Liver (tissue), 8 donors: ENCODE measurements at regions not wholly inside any gene's neighbourhood (a gene's known extent, or its start where the extent isn't known, plus 50 kb on each side); places are given as distances from the start of the nearest gene placed in this dataset.

Experiments used
- DNase-seq: peaks from one replicate; pipeline ENCODE4 v3.0.0-alpha.2; 2017; ENCODE audit warnings: low spot score
- H3K27ac ChIP-seq, 2 donors: one replicate each; pipeline ENCODE4 v1.7.0; 2013; ENCODE audit warnings: inconsistent platforms in 2 of 2, low read length in 2 of 2, control low read depth in 1 of 2, low read depth in 1 of 2, mild to moderate bottlenecking in 1 of 2
- H3K27me3 ChIP-seq, 4 donors: one replicate each; pipeline versions ENCODE4 v1.6.1 to v1.7.0; 2013; ENCODE audit warnings: low read length in 3 of 4, inconsistent platforms in 1 of 4, mild to moderate bottlenecking in 1 of 4, moderate library complexity in 1 of 4; ENCODE audit not compliant: control insufficient read depth in 4 of 4, insufficient read depth in 4 of 4
- H3K36me3 ChIP-seq, 4 donors: one replicate each; pipeline versions ENCODE4 v1.6.1 to v1.7.0; 2013; ENCODE audit warnings: low read length in 3 of 4, mild to moderate bottlenecking in 3 of 4, low read depth in 1 of 4, moderate library complexity in 1 of 4; ENCODE audit not compliant: control insufficient read depth in 4 of 4, insufficient read depth in 3 of 4
- H3K4me1 ChIP-seq, 4 donors: one replicate each; pipeline versions ENCODE4 v1.6.1 to v1.7.0; 2013; ENCODE audit warnings: low read length in 3 of 4, mild to moderate bottlenecking in 3 of 4, moderate library complexity in 1 of 4; ENCODE audit not compliant: control insufficient read depth in 4 of 4, insufficient read depth in 4 of 4
- H3K4me3 ChIP-seq, 3 donors: one replicate each; pipeline versions ENCODE4 v1.6.1 to v1.7.0; 2013; ENCODE audit warnings: low read length in 3 of 3, control low read depth in 1 of 3, low read depth in 1 of 3, mild to moderate bottlenecking in 1 of 3
- H3K9ac ChIP-seq, 2 donors: one replicate each; pipeline ENCODE4 v1.7.0; 2013; ENCODE audit warnings: low read length in 2 of 2, mild to moderate bottlenecking in 2 of 2, moderate library complexity in 2 of 2, control low read depth in 1 of 2, low read depth in 1 of 2
- H3K9me3 ChIP-seq, 4 donors: one replicate each; pipeline versions ENCODE4 v1.6.1 to v1.7.0; 2013; ENCODE audit warnings: low read length in 3 of 4; ENCODE audit not compliant: control insufficient read depth in 4 of 4
- EGR1 ChIP-seq, 2 donors: IDR thresholded peaks; 2 replicates each; pipeline ENCODE4 v1.6.1; 2016 to 2018; ENCODE audit warnings: antibody characterized with exemption in 2 of 2, low read depth in 2 of 2
- FOXA1 ChIP-seq: IDR thresholded peaks from 2 replicates; pipeline ENCODE4 v1.6.1; 2016; ENCODE audit warnings: antibody characterized with exemption
- FOXA2 ChIP-seq: IDR thresholded peaks from 2 replicates; pipeline ENCODE4 v1.6.1; 2016; ENCODE audit warnings: antibody characterized with exemption
- GABPA ChIP-seq, 2 donors: IDR thresholded peaks in 1 of 2; conservative IDR thresholded peaks in 1 of 2; 2 replicates each; pipeline ENCODE4 v1.6.1; 2016; ENCODE audit warnings: antibody characterized with exemption in 2 of 2, mild to moderate bottlenecking in 1 of 2, moderate library complexity in 1 of 2
- HNF4A ChIP-seq, 2 donors: conservative IDR thresholded peaks; 2 replicates each; pipeline ENCODE4 v1.6.1; 2016; ENCODE audit warnings: antibody characterized with exemption in 2 of 2, mild to moderate bottlenecking in 2 of 2
- HNF4G ChIP-seq: IDR thresholded peaks from 2 replicates; pipeline ENCODE4 v1.6.1; 2016; ENCODE audit warnings: antibody characterized with exemption
- JUND ChIP-seq, 2 donors: IDR thresholded peaks; 2 replicates each; pipeline ENCODE4 v1.6.1; 2016; ENCODE audit warnings: antibody characterized with exemption in 2 of 2
- NR2F2 ChIP-seq: IDR thresholded peaks from 2 replicates; pipeline ENCODE4 v1.6.1; 2016; ENCODE audit warnings: antibody characterized with exemption
- RAD21 ChIP-seq, 2 donors: IDR thresholded peaks; 2 replicates each; pipeline ENCODE4 v1.6.1; 2016; ENCODE audit warnings: antibody characterized with exemption in 2 of 2, mild to moderate bottlenecking in 2 of 2
- RXRA ChIP-seq, 2 donors: IDR thresholded peaks; 2 replicates each; pipeline ENCODE4 v1.6.1; 2017 to 2018; ENCODE audit warnings: antibody characterized with exemption in 2 of 2, mild to moderate bottlenecking in 1 of 2
- SP1 ChIP-seq: IDR thresholded peaks from 2 replicates; pipeline ENCODE4 v1.6.1; 2018; ENCODE audit warnings: antibody characterized with exemption, mild to moderate bottlenecking
- TAF1 ChIP-seq: conservative IDR thresholded peaks from 2 replicates; pipeline ENCODE4 v1.6.1; 2016; ENCODE audit warnings: antibody characterized with exemption, mild to moderate bottlenecking
- YY1 ChIP-seq: IDR thresholded peaks from 2 replicates; pipeline ENCODE4 v1.6.1; 2016; ENCODE audit warnings: antibody characterized with exemption, mild to moderate bottlenecking
- WGBS: extraction: QIAGEN DNeasy Blood & Tissue Kit; methylation state at CpG from one replicate; pipeline ENCODE4 v1.1.7; 2013; 5-methylcytosine and 5-hydroxymethylcytosine counted together
- TF ChIP-seq, protein P1 (sequence below): fragments of 150-350 bp; IDR thresholded peaks from 2 replicates; pipeline ENCODE4 v1.5.1; 2017; ENCODE audit warnings: improper control_type of control experiment, low read depth, low read length; ENCODE audit not compliant: missing input control
- TF ChIP-seq, protein P2 (sequence below): IDR thresholded peaks from 2 replicates; pipeline ENCODE4 v1.6.1; 2016; ENCODE audit warnings: antibody characterized with exemption
- TF ChIP-seq, protein P3 (sequence below): IDR thresholded peaks from 2 replicates; pipeline ENCODE4 v1.6.1; 2016; ENCODE audit warnings: antibody characterized with exemption, mild to moderate bottlenecking
- TF ChIP-seq, protein P4 (sequence below): IDR thresholded peaks from 2 replicates; pipeline ENCODE4 v1.6.1; 2016; ENCODE audit warnings: antibody characterized with exemption
- donor health status: healthy.
- donor health status: healthy.
- donor health status: healthy.
- donor health status: healthy.
- donor health status: healthy.

DNA sequence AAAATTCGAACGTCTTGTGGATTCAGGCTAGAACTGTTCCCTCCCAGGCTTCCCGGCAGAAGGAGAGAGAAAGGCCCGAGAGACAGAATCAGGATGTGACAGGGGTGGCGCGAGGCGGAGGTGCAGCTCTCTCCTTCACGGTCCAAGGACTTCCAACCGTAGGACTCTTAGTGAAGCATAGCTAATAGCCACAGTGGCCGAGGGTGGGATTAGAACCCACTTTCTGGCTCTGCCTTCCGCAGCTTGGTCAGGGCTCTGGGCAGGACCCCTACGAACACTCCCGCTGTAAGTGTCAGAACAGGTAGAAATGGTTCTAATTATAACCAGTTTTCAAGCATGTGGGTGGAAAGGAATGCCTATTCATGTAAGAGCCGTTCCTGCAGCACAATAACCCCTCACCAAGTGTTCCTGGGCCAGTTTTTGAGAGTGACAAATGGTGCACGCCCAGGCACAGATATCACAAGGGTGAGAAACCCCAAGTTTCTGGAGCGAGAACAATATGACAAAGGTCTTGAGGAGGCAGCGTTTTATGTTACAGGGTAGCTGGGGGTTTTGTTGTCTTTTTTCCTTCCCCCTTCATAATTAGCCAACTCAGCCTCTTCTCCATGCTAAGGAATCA, 86.4 kb downstream of the SYF2 start:
- H3K4me3 ChIP-seq = no peak overlapping the region
- TF ChIP-seq EGR1 (IDR thresholded peaks at IDR 0.05; ENCODE audit: low read depth in 2 of 2) (no peak), FOXA2 (no peak), HNF4G (no peak), GABPA (IDR thresholded peaks at IDR 0.05 in 1 of 2, conservative IDR thresholded peaks at IDR 0.05 in 1 of 2) (no peak), SP1 (no peak), FOXA1 (no peak), TAF1 (no peak), YY1 (no peak), JUND (IDR thresholded peaks at IDR 0.05) (no peak), HNF4A (conservative IDR thresholded peaks at IDR 0.05) (no peak), NR2F2 (no peak), RAD21 (IDR thresholded peaks at IDR 0.05) (no peak), RXRA (IDR thresholded peaks at IDR 0.05) (no peak)
- TF ChIP-seq, protein P1, sequence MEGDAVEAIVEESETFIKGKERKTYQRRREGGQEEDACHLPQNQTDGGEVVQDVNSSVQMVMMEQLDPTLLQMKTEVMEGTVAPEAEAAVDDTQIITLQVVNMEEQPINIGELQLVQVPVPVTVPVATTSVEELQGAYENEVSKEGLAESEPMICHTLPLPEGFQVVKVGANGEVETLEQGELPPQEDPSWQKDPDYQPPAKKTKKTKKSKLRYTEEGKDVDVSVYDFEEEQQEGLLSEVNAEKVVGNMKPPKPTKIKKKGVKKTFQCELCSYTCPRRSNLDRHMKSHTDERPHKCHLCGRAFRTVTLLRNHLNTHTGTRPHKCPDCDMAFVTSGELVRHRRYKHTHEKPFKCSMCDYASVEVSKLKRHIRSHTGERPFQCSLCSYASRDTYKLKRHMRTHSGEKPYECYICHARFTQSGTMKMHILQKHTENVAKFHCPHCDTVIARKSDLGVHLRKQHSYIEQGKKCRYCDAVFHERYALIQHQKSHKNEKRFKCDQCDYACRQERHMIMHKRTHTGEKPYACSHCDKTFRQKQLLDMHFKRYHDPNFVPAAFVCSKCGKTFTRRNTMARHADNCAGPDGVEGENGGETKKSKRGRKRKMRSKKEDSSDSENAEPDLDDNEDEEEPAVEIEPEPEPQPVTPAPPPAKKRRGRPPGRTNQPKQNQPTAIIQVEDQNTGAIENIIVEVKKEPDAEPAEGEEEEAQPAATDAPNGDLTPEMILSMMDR = no peak
- TF ChIP-seq, protein P2, sequence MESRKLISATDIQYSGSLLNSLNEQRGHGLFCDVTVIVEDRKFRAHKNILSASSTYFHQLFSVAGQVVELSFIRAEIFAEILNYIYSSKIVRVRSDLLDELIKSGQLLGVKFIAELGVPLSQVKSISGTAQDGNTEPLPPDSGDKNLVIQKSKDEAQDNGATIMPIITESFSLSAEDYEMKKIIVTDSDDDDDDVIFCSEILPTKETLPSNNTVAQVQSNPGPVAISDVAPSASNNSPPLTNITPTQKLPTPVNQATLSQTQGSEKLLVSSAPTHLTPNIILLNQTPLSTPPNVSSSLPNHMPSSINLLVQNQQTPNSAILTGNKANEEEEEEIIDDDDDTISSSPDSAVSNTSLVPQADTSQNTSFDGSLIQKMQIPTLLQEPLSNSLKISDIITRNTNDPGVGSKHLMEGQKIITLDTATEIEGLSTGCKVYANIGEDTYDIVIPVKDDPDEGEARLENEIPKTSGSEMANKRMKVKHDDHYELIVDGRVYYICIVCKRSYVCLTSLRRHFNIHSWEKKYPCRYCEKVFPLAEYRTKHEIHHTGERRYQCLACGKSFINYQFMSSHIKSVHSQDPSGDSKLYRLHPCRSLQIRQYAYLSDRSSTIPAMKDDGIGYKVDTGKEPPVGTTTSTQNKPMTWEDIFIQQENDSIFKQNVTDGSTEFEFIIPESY = no peak
- TF ChIP-seq, protein P3, sequence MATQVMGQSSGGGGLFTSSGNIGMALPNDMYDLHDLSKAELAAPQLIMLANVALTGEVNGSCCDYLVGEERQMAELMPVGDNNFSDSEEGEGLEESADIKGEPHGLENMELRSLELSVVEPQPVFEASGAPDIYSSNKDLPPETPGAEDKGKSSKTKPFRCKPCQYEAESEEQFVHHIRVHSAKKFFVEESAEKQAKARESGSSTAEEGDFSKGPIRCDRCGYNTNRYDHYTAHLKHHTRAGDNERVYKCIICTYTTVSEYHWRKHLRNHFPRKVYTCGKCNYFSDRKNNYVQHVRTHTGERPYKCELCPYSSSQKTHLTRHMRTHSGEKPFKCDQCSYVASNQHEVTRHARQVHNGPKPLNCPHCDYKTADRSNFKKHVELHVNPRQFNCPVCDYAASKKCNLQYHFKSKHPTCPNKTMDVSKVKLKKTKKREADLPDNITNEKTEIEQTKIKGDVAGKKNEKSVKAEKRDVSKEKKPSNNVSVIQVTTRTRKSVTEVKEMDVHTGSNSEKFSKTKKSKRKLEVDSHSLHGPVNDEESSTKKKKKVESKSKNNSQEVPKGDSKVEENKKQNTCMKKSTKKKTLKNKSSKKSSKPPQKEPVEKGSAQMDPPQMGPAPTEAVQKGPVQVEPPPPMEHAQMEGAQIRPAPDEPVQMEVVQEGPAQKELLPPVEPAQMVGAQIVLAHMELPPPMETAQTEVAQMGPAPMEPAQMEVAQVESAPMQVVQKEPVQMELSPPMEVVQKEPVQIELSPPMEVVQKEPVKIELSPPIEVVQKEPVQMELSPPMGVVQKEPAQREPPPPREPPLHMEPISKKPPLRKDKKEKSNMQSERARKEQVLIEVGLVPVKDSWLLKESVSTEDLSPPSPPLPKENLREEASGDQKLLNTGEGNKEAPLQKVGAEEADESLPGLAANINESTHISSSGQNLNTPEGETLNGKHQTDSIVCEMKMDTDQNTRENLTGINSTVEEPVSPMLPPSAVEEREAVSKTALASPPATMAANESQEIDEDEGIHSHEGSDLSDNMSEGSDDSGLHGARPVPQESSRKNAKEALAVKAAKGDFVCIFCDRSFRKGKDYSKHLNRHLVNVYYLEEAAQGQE = no peak
- TF ChIP-seq, protein P4, sequence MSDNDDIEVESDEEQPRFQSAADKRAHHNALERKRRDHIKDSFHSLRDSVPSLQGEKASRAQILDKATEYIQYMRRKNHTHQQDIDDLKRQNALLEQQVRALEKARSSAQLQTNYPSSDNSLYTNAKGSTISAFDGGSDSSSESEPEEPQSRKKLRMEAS = no peak
- DNase-seq = no peak
- no peaks in the 10 kb centered on the region for H3K36me3 ChIP-seq
- no peak overlapping the region for H3K27ac ChIP-seq
- H3K27me3 ChIP-seq = no peaks in the 10 kb centered on the region
- no peaks in the 10 kb centered on the region for H3K9me3 ChIP-seq
- WGBS = 87% methylated on average over 17 of the region's 17 CpGs
- H3K4me1 ChIP-seq = no peaks in the 10 kb centered on the region
- H3K9ac ChIP-seq = no peak overlapping the region
